Stimulated activated CD4-positive, alpha-beta T cell treated with anti-CD3 and anti-CD28 coated beads, Interleukin-1b, Interleukin-23, amount 100 ng/mL, for 4 hours (primary cell): ENCODE measurements at regions not wholly inside any gene's neighbourhood (a gene's known extent, or its start where the extent isn't known, plus 50 kb on each side); places are given as distances from the start of the nearest gene placed in this dataset.

Source experiments
- DNase-seq, 2 donors: peaks; one replicate each; pipeline ENCODE4 v3.0.0-alpha.2; 2020; ENCODE audit warnings: low read depth in 2 of 2

GRCh38 chr12:66851134-66851533 is 172.3 kb upstream of the GRIP1 start:
- DNase-seq: no peak

DNA sequence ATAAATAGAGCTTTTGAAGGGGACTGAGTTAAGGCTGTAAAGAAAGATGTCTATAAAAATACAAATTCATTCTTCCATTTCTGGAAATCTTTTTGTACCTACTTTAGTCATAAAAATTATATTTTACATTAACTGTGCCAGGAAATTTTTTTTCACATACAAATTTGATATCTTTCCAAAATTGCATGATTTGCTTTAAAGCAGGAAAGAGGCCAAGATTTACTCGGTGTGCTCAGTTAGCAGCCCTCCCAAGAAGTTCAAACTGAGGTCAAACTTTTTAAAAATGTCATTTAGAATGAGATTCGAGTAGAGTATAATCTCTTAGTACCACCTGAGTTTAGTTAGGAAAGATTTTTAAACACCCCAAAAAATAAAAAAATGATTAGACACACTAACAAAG is 173.2 kb upstream of the GRIP1 start:
- no peak for DNase-seq

GRCh38 chr12:66852765-66853164 is 173.9 kb upstream of the GRIP1 start:
- no peak for DNase-seq

DNA sequence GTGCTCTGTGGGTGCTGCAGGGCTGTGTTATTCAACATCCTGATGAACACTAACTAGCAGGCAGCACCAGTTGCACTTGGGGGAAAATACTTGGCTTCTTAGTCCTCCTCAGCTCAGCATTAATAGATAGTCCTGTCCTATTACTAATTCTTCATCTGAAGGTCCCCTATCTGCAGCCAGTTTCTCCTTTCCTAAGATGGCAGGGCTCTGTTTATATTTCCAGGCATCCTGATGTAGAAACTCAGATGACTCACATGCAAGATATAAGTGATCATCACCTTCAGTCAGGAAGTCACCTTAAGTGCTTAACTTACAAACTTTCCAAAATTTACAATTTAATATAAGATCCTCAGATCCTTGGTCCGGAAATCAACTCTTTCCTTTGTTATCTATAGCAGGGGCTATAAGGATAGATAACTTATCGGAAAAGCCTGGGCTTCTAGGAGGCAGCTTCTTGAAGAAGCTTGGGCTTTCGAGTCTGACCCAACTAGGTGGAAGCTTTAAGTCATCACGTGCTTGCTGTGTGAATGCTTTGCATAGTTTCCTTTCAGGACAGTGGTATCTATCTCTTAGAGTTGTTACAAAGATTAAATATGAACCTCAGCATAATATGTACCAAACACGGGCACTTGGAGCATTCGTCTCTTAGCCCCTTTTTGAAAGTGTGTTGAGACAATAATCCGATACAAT is 181.0 kb upstream of the GRIP1 start:
- no peak for DNase-seq

- peak; percentile 41 to 42 for DNase-seq
These were observed 182.2 kb upstream of the GRIP1 start for GRCh38 chr12:66860752-66861750.

DNA sequence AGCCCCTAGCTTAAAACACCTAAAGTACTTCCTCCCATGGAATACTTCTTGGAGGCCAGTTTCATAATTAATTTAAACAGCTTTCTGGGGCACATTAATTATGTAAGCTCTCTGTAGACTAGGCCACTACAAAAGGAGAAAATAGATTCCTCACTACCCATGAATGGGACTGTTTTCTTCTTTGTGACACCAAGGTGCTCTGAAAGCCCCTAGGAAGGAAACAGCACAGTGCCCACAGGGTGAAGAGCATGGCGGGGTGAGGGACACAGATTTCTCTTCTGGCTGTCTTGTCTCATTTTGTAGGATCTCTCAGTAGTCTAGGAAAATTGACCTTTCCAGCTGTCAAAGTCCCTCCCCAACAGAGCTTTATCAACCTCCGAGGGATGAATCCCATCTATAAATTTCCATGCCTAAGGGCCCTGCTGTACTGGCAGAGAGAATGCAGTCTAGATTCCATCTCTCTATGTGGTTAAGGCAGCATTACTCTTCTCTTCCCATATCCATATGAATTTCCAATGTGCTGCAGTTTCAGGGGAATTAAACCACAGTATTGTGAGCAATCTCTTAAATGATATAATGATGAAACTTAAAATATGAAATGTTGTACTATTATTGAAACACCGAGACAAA is 183.6 kb upstream of the GRIP1 start:
- no peak for DNase-seq

DNA sequence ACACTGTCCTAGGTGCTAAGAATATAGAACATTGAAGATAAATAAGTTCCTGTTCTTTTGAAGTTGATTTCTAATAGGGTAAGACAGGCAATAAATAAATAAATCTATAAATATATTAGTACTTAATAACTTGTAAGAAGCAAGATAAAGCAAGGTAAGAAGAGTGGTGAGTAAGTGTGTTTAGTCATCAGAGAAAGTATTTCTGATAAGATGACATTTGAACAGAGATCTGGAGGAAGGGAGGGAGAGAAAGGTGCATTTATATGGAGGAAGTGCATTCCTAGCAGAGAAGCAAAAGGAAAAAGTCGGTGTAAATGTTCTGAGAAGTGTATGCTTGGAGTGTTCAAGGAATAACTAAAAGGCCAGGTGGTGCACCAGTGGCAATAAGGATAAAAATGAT is 184.4 kb upstream of the GRIP1 start:
- DNase-seq: no peak

- no peak for DNase-seq
These were observed 199.0 kb upstream of the GRIP1 start for GRCh38 chr12:66877925-66878324.

- no peak for DNase-seq
These were observed 200.5 kb upstream of the GRIP1 start for GRCh38 chr12:66879409-66879808.

- no peak for DNase-seq
These were observed 202.5 kb upstream of the GRIP1 start for GRCh38 chr12:66881386-66881785.

DNA sequence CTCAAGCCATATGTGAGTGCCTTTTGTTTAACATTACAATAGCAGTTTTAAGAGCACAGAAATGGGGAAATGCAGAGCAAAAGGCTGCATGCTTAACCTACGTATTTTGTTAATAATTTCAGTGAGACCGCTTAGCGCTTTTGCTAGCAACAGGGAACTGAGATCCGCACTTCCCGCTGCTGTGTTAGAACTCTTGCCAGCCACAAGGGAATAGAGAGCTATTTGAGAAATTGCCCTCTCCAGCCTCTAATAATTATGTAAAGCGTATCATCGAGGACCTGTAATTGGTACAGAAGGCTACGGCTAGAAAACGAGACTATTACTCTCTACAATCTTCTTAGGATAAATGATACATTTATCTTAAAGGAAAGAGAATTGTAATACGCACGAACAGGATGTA is 205.2 kb upstream of the GRIP1 start:
- no peak for DNase-seq

DNA sequence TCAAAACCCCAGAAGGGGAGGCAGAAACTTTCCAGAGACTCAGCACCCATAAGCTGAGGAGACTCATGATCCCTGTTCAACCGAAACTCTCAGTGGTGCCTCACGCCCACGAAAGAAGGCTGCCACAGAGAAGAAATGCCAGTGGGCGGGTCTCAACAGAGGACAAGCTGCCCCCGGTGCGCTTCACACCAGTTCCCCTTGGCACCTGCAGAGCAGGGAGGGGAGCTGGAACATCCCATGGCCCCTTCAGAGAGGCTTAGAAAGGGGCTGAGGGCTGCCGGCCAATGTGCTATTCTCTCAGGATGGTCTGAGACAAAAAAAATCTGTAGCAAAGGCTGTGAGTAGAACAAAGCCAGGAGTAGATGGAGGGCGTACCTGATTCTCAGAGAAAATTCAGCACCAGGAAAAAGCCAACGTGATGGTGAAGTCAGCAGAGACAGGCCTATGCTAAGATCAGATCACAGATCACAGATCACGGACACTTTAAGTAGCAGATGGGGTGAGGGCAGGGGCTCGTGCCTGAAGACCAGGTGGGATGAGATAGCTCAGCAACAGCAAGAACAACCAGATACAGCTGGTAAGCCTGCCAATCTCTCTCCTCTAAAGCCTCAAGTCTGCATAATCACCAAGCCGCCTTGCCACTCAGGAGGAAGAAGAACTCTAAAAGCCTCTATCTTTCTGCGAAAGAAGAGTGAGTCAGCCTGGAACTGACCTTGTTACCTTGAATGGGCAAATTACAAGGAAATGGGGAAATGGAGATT is 206.4 kb upstream of the GRIP1 start:
- no peak for DNase-seq

- no peak for DNase-seq
These were observed 217.9 kb upstream of the GRIP1 start for GRCh38 chr12:66896797-66897196.

DNA sequence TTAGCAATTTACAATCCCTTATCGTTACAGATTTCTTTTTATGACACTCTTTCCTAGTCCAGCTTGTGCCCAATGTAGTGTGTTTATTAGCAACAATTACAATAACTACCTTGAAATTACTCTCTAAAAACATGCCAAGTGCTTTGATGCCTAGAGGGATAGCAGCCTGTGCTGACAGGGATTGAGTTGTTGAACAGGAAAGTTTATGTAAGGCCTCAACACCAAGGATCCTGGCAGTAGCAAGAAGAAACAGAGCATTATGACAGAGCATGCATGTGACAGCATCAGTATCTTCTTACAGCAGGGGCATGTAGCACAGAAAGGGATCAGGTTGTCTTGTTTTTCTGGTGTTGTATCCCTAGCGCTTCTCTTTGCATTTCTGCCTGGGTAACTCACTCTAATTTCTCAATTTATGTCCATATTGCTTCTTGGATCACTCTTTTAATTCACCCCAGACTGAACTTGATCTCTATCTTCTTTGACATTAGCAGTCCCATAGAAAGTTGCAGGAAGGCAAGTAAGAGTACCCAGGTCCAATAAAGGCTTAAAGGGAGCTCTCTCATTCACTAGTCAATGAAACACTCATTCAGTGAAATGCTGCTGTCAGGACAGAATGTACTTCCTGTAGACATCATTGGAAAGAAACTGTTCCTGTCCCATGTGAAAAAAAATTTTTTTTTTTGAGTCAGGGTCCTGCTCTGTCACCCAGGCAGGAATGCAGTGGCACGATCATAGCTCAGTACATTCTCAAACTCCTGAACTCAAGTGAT is 220.0 kb upstream of the GRIP1 start:
- DNase-seq: no peak

GRCh38 chr12:66899588-66899987 is 220.7 kb upstream of the GRIP1 start:
- no peak for DNase-seq

DNA sequence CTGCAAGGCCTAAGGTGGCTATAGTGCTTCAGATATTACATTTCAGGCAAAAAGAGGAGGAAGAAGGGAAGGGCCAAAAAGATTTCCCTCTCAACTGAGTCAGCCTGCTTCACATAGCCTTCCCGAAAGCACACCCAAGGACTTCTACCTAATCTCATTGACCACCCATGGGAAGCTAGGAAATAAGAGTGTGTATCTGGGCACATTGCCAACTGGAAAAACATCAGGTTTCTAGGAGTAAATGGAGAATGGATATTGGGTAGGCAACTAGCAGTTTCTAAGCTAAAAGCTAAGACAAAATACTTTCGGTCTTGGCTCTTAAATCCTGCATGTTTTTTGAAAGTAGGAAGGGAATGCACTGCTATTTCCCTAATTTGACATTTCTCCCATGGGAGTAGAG is 221.7 kb upstream of the GRIP1 start:
- no peak for DNase-seq

GRCh38 chr12:66901138-66901932 is 222.5 kb upstream of the GRIP1 start:
- no peak for DNase-seq

GRCh38 chr12:66902020-66902419 is 223.1 kb upstream of the GRIP1 start:
- DNase-seq: no peak

DNA sequence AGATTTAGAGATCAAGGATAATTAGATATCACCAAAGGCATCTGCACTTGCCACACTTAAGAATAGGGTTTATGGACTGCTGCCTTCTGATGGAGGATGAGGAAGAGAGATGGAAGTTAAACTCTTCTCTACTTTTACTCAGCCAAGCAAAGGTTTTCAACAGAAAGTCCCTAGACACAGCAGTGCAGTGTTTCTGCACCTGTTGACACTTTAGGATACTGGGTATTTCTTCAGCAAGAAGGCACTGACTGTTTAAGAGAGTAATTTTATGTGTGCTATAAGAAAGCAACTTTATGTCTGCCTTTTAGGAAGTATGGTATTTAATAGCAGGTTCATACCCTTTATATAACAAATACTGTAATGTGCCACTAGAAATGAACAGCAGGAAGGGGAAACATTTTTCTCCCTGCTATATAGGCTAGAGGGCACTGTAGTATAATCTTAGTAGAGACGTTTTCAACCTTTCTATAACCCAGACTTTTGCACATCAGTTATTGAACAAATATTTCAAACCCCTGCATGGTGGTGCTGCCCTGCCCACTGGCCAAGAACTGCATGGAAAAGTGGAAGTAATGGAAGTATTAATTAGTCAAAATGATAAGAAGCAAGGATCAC is 225.0 kb upstream of the GRIP1 start:
- no peak for DNase-seq

GRCh38 chr12:66905201-66905600 is 226.3 kb upstream of the GRIP1 start:
- no peak for DNase-seq
